ENCODE measurements at regions not wholly inside any gene's neighbourhood (a gene's known extent, or its start where the extent isn't known, plus 50 kb on each side); places are given as distances from the start of the nearest gene placed in this dataset.

DNA sequence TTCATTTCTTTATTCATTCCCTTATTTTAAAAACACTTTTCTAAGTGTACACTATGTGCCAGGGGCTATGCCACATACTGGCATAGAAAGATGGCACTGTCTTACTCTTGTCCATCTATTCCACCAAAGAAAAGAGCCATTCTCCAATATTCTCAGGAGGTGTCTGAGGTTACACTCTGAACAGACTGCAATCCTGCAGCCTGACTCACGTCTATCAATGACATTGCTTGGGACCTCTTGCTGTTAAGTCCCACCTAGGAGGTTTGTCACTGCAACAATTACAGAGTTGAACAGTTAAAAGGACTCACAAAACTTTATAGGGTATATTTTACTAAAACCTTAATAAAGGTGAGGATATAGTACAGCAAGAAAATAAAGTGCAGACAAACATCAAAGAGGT lies 512.9 kb upstream of the HTR2A start:
- H3K4me3 ChIP-seq (ENCODE audit: low read depth, low read length), result no peak overlapping the region
- peaks cover 5% of the 10 kb centered on the region; the same call in 1 of the 2 replicates for H3K4me1 ChIP-seq (ENCODE audit: control insufficient read depth, insufficient read depth, low read length)
- H3K36me3 ChIP-seq (ENCODE audit: control insufficient read depth, insufficient read depth, low read length), result no peaks in the 10 kb centered on the region
- no peaks in the 10 kb centered on the region for H3K9me3 ChIP-seq (ENCODE audit: control insufficient read depth, insufficient read depth, low read length)
- H3K27me3 ChIP-seq (ENCODE audit: control insufficient read depth, insufficient read depth, low read length), result no peaks in the 10 kb centered on the region
- H3K9ac ChIP-seq (ENCODE audit: low read depth, low read length), result no peak overlapping the region
- no peak overlapping the region for H3K27ac ChIP-seq (ENCODE audit: low read depth, low read length)

DNA sequence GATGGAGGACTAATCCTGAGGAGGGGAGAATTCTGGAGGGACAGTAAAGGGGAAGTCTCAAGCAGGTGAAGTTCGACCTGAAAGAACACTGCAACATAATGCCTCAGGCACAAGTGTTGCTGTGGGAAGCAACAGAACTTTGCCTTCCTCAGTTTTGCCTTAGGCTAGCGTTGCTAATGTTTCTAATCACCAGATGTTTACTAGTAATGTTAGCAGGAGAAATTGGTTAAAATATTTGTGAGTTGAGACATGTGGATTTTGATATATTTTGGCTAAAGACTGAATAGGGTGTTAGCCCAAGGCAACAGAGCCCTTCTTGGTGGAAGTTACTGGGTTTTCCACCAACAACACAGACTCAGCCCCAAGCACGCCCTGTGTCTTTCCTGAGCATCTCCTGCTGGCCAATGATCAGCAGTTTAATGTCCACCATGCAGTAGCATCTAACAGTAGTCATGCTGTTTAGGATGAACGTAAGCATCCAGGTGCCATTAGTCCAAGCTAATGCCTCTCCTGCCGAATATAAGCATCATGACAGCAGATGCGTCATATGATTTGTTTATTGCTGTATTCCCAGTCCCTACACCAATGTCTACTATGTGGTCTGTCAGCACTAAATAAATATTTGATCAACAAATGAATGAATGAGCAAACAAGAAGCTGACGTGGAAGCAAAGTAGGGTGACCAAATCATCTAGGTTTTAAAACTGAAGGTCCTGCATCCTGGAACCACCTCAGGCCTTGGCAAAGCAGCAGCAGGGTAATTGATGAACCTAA lies 511.9 kb upstream of the HTR2A start:
- H3K4me1 ChIP-seq (ENCODE audit: control insufficient read depth, insufficient read depth, low read length), result peaks cover 5% of the 10 kb centered on the region; the same call in 1 of the 2 replicates

DNA sequence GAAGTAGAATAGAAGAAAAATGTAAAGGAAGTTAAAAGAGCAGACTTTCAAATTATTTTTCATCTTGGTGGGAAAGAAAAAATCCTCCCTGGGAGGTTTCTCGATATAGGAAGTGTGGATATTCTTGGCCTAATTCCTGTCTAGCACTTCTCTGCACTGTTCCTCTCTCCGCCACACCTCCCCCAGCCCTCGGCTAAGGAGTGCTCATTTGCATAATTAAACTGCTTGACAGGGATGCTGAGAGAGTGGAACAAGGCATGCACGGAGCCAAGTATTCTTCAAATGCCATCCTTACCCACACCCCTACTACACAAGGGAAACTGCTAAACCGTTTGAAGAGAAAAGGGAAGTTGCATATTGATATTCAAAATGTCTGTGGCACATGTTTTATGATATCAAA lies 511.0 kb upstream of the HTR2A start:
- no peaks in the 10 kb centered on the region for H3K36me3 ChIP-seq (ENCODE audit: control insufficient read depth, insufficient read depth, low read length)
- no peak overlapping the region for H3K27ac ChIP-seq (ENCODE audit: low read depth, low read length)
- H3K9ac ChIP-seq (ENCODE audit: low read depth, low read length), result no peak overlapping the region
- H3K4me1 ChIP-seq (ENCODE audit: control insufficient read depth, insufficient read depth, low read length), result peaks cover 5% of the 10 kb centered on the region; the same call in 1 of the 2 replicates
- H3K9me3 ChIP-seq (ENCODE audit: control insufficient read depth, insufficient read depth, low read length), result no peaks in the 10 kb centered on the region
- no peak overlapping the region for H3K4me3 ChIP-seq (ENCODE audit: low read depth, low read length)
- no peaks in the 10 kb centered on the region for H3K27me3 ChIP-seq (ENCODE audit: control insufficient read depth, insufficient read depth, low read length)

More for the DNA sequence above, 511.9 kb upstream of the HTR2A start:
- no peaks in the 10 kb centered on the region for H3K9me3 ChIP-seq (ENCODE audit: control insufficient read depth, insufficient read depth, low read length)
- no peak overlapping the region for H3K4me3 ChIP-seq (ENCODE audit: low read depth, low read length)
- no peak overlapping the region for H3K9ac ChIP-seq (ENCODE audit: low read depth, low read length)
- no peaks in the 10 kb centered on the region for H3K36me3 ChIP-seq (ENCODE audit: control insufficient read depth, insufficient read depth, low read length)
- H3K27ac ChIP-seq (ENCODE audit: low read depth, low read length), result no peak overlapping the region
- no peaks in the 10 kb centered on the region for H3K27me3 ChIP-seq (ENCODE audit: control insufficient read depth, insufficient read depth, low read length)

DNA sequence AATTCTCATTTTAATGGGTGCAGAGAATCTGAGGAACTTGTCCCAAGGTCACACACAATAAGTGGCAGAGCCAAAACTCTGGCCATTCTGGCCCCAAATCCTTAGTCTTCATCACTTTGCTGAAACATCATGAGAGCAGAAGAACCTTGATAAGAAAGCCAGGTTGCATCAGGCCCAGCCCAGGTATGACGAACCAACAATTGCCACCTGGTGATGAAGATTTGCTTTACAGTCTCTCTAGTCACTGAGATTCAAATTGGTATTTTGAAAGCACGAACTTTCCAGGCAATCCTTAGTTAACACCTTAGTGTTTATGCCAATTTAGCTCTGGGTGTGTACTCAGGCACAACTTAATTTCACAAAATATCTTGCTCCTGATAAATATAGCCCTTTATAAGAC lies 502.7 kb upstream of the HTR2A start:
- H3K4me1 ChIP-seq (ENCODE audit: control insufficient read depth, insufficient read depth, low read length), result peaks cover 11% of the 10 kb centered on the region
- no peaks in the 10 kb centered on the region for H3K36me3 ChIP-seq (ENCODE audit: control insufficient read depth, insufficient read depth, low read length)
- H3K9ac ChIP-seq (ENCODE audit: low read depth, low read length), result no peak overlapping the region
- no peak overlapping the region for H3K27ac ChIP-seq (ENCODE audit: low read depth, low read length)
- no peak overlapping the region for H3K4me3 ChIP-seq (ENCODE audit: low read depth, low read length)
- H3K27me3 ChIP-seq (ENCODE audit: control insufficient read depth, insufficient read depth, low read length), result no peaks in the 10 kb centered on the region
- no peaks in the 10 kb centered on the region for H3K9me3 ChIP-seq (ENCODE audit: control insufficient read depth, insufficient read depth, low read length)

DNA sequence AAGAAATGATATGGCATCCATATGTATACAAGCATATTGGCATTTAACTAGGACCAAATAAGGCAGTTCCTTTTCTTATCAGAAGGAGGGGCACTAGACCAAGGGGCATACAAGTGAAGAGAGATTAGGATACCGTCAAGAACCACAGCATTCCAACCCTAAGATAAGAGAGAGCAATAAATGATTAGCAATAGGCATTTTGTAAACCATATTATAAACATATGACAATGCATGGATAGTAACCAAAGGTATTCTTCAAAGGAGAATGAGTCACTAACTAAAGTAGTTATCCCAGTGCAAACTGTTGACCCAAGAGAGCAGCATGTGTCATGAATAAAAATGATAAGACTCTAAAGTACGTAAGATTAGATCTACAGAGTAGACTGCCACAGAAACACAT lies 500.9 kb upstream of the HTR2A start:
- Histone ChIP-seq H3K27me3 (ENCODE audit: control insufficient read depth, insufficient read depth, low read length) (no peaks in the 10 kb centered on the region), H3K9me3 (ENCODE audit: control insufficient read depth, insufficient read depth, low read length) (no peaks in the 10 kb centered on the region), H3K27ac (ENCODE audit: low read depth, low read length) (peak overlapping the region; percentile 62), H3K36me3 (ENCODE audit: control insufficient read depth, insufficient read depth, low read length) (no peaks in the 10 kb centered on the region), H3K4me1 (ENCODE audit: control insufficient read depth, insufficient read depth, low read length) (peaks cover 11% of the 10 kb centered on the region), H3K4me3 (ENCODE audit: low read depth, low read length) (no peak overlapping the region), H3K9ac (ENCODE audit: low read depth, low read length) (no peak overlapping the region)

DNA sequence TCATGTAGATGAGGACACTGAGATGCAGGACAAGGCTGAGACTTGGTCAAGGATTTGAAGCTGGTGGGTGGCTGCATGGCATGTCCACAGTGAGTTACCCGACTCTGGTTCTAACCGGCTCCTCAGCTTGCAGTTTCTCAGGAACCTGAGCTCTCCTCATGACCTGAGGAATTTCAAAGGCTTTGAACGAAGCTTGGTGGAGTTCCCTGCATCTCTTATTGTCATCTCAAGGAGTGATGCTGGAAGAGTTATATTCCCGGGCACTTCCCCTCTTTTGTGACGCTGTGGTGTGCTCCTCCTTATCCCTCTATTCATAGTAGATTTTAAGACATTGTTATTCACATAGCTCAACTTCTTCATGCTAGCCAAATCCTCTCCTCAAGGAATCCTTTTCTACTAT lies 500.1 kb upstream of the HTR2A start:
- H3K9me3 ChIP-seq (ENCODE audit: control insufficient read depth, insufficient read depth, low read length), result no peaks in the 10 kb centered on the region
- no peaks in the 10 kb centered on the region for H3K36me3 ChIP-seq (ENCODE audit: control insufficient read depth, insufficient read depth, low read length)
- H3K9ac ChIP-seq (ENCODE audit: low read depth, low read length), result no peak overlapping the region
- H3K4me3 ChIP-seq (ENCODE audit: low read depth, low read length), result no peak overlapping the region
- peaks cover 11% of the 10 kb centered on the region for H3K4me1 ChIP-seq (ENCODE audit: control insufficient read depth, insufficient read depth, low read length)
- H3K27ac ChIP-seq (ENCODE audit: low read depth, low read length), result peak overlapping the region; percentile 62
- no peaks in the 10 kb centered on the region for H3K27me3 ChIP-seq (ENCODE audit: control insufficient read depth, insufficient read depth, low read length)

DNA sequence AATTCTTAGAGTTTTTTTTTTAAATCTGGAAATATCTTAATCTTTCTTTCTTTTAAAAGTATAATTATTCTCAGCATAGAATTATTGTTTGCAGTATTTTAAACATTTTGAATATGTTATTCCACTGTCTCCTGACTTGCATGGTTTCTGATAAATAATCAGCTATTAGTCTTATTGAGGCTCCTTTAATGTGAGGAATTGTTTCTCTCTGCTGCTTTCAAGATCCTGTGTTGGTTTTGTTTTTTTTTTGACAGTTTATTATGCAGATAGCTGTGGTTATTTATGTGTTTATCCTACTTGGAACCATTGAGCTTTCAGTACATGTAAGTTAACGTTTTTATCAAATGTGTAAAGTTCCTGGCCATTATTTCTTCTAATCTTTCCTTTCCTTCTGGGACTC lies 477.9 kb upstream of the HTR2A start:
- Histone ChIP-seq H3K36me3 (ENCODE audit: control insufficient read depth, insufficient read depth, low read length) (no peaks in the 10 kb centered on the region), H3K9me3 (ENCODE audit: control insufficient read depth, insufficient read depth, low read length) (peaks cover 23% of the 10 kb centered on the region), H3K4me1 (ENCODE audit: control insufficient read depth, insufficient read depth, low read length) (peaks cover 11% of the 10 kb centered on the region), H3K27me3 (ENCODE audit: control insufficient read depth, insufficient read depth, low read length) (no peaks in the 10 kb centered on the region), H3K27ac (ENCODE audit: low read depth, low read length) (no peak overlapping the region), H3K4me3 (ENCODE audit: low read depth, low read length) (no peak overlapping the region), H3K9ac (ENCODE audit: low read depth, low read length) (no peak overlapping the region)

DNA sequence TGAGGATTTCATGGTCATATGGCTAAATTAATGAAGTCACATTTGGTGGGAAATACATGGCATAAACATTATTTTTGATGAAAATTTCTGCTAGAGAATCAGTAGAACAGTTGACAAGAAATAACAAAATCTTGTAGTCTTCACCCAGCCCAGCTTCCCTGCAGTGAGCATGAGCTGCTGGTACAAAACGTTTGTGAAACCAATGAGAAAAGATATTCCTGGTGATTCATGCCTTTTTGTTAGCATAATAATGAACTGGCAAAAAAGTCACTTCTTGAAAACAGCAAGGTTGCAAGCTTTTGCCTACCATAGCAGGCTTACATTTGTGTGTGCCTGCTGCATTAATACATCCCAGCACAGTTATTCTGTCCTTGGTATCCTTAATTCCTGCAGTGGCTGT lies 475.9 kb upstream of the HTR2A start:
- Histone ChIP-seq H3K27ac (ENCODE audit: low read depth, low read length) (peak overlapping the region; percentile 91), H3K4me3 (ENCODE audit: low read depth, low read length) (peak overlapping the region; percentile 39; the same call in 1 of the 2 replicates), H3K27me3 (ENCODE audit: control insufficient read depth, insufficient read depth, low read length) (no peaks in the 10 kb centered on the region), H3K9me3 (ENCODE audit: control insufficient read depth, insufficient read depth, low read length) (peaks cover 15% of the 10 kb centered on the region), H3K4me1 (ENCODE audit: control insufficient read depth, insufficient read depth, low read length) (peaks cover 11% of the 10 kb centered on the region), H3K36me3 (ENCODE audit: control insufficient read depth, insufficient read depth, low read length) (no peaks in the 10 kb centered on the region), H3K9ac (ENCODE audit: low read depth, low read length) (no peak overlapping the region)

DNA sequence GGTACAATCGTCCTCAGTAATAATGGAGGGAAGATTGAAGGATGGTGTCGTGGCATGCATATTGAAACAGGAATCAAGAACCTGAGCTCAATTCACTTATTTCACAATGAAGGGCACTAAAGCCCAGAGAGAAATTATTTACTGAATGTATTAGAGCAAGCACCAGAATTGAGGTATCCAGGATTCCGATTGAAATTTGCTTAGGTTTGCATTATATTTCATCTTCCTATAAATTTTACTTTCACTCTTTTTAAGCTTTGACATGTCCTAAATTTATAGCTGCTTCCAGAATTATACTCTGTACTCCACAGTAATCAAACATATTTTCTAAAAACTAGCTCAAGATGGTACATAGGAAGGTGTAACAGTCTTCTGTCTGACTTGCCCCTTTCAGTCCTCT lies 454.9 kb upstream of the HTR2A start:
- H3K27me3 ChIP-seq (ENCODE audit: control insufficient read depth, insufficient read depth, low read length), result no peaks in the 10 kb centered on the region
- H3K9me3 ChIP-seq (ENCODE audit: control insufficient read depth, insufficient read depth, low read length), result no peaks in the 10 kb centered on the region
- H3K4me3 ChIP-seq (ENCODE audit: low read depth, low read length), result no peak overlapping the region
- H3K4me1 ChIP-seq (ENCODE audit: control insufficient read depth, insufficient read depth, low read length), result no peaks in the 10 kb centered on the region
- H3K36me3 ChIP-seq (ENCODE audit: control insufficient read depth, insufficient read depth, low read length), result no peaks in the 10 kb centered on the region
- H3K9ac ChIP-seq (ENCODE audit: low read depth, low read length), result no peak overlapping the region
- H3K27ac ChIP-seq (ENCODE audit: low read depth, low read length), result no peak overlapping the region

DNA sequence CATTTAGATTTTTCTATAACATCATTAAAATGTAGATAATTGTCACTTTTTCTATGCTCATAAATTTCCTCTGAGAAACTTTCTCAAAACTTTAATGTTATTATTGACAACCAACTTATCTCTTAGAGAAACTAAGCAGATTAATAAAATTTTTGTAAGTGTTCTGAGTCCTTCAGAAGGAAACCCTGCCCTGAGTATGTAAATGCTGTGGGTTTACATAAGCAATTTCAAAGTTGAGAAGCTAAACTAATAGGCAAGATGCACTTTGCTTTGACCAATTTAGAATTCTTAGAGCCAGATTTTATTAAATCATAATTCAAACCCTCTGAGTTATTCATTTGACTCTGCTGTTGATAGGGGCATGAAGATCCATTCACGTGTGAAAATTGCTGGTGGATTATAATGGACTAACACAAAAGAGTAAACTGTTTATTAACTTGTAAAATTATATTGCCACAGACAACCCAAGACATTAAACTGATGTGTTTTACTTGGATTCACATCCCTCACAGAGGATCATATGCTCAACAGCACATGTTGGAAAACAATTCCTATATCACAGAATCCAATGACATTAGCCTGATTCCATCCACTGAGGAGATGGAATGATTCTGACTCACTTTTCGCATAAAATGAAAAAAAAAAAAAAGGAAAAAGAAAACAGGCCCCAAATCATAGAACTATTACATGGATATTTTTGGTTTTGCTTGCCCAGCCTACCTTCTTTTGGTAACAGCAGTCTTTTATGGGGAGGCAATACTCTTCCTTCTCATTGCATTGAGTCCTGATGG lies 453.7 kb upstream of the HTR2A start:
- no peak overlapping the region for H3K4me3 ChIP-seq (ENCODE audit: low read depth, low read length)
- H3K27me3 ChIP-seq (ENCODE audit: control insufficient read depth, insufficient read depth, low read length), result no peaks in the 10 kb centered on the region
- H3K4me1 ChIP-seq (ENCODE audit: control insufficient read depth, insufficient read depth, low read length), result no peaks in the 10 kb centered on the region
- no peaks in the 10 kb centered on the region for H3K36me3 ChIP-seq (ENCODE audit: control insufficient read depth, insufficient read depth, low read length)
- H3K27ac ChIP-seq (ENCODE audit: low read depth, low read length), result no peak overlapping the region
- no peak overlapping the region for H3K9ac ChIP-seq (ENCODE audit: low read depth, low read length)
- H3K9me3 ChIP-seq (ENCODE audit: control insufficient read depth, insufficient read depth, low read length), result no peaks in the 10 kb centered on the region

DNA sequence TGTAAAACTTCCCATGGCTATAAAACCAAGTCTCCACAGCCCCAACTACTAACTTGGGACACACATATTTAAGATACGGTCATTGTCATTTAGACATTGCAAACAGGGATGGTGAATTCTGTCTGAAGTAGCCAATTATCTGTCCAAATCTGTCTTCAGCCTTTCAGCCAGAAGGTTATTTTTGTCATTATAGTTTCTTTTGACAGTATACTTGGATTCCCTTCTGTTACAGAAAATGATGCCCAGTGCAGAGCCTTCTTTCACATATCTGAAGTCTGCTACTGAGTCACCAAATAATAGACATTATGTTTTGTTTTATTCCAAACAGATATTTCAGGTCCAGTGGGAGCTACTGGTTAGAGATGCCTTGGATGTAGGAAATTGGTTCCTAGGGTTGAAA lies 452.4 kb upstream of the HTR2A start:
- no peak overlapping the region for H3K9ac ChIP-seq (ENCODE audit: low read depth, low read length)
- no peaks in the 10 kb centered on the region for H3K27me3 ChIP-seq (ENCODE audit: control insufficient read depth, insufficient read depth, low read length)
- H3K9me3 ChIP-seq (ENCODE audit: control insufficient read depth, insufficient read depth, low read length), result no peaks in the 10 kb centered on the region

More for the DNA sequence above, 452.4 kb upstream of the HTR2A start:
- H3K4me3 ChIP-seq (ENCODE audit: low read depth, low read length), result no peak overlapping the region
- H3K27ac ChIP-seq (ENCODE audit: low read depth, low read length), result no peak overlapping the region
- H3K36me3 ChIP-seq (ENCODE audit: control insufficient read depth, insufficient read depth, low read length), result no peaks in the 10 kb centered on the region
- H3K4me1 ChIP-seq (ENCODE audit: control insufficient read depth, insufficient read depth, low read length), result no peaks in the 10 kb centered on the region
